ENCODE measurements at regions not wholly inside any gene's neighbourhood (a gene's known extent, or its start where the extent isn't known, plus 50 kb on each side); places are given as distances from the start of the nearest gene placed in this dataset.

GRCh38 chr3:102866845-102867244, 432.0 kb downstream of the ZPLD1 start:
- no peaks in the 10 kb centered on the region for H3K9me3 Mint-ChIP-seq
- no peak for DNase-seq (ENCODE audit: extremely low spot score, unreplicated experiment)
- H3K27me3 Mint-ChIP-seq, result no peaks in the 10 kb centered on the region
- TF ChIP-seq, protein P1, sequence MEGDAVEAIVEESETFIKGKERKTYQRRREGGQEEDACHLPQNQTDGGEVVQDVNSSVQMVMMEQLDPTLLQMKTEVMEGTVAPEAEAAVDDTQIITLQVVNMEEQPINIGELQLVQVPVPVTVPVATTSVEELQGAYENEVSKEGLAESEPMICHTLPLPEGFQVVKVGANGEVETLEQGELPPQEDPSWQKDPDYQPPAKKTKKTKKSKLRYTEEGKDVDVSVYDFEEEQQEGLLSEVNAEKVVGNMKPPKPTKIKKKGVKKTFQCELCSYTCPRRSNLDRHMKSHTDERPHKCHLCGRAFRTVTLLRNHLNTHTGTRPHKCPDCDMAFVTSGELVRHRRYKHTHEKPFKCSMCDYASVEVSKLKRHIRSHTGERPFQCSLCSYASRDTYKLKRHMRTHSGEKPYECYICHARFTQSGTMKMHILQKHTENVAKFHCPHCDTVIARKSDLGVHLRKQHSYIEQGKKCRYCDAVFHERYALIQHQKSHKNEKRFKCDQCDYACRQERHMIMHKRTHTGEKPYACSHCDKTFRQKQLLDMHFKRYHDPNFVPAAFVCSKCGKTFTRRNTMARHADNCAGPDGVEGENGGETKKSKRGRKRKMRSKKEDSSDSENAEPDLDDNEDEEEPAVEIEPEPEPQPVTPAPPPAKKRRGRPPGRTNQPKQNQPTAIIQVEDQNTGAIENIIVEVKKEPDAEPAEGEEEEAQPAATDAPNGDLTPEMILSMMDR (conservative IDR thresholded peaks at IDR 0.05), result no peak
- H3K4me3 Mint-ChIP-seq, result no peak overlapping the region
- no peaks in the 10 kb centered on the region for H3K4me1 Mint-ChIP-seq (ENCODE audit: unreplicated experiment)
- H3K36me3 Mint-ChIP-seq, result no peaks in the 10 kb centered on the region
- no peak overlapping the region for H3K27ac Mint-ChIP-seq

GRCh38 chr3:102883515-102883914, 448.7 kb downstream of the ZPLD1 start:
- Mint-ChIP-seq H3K4me1 (ENCODE audit: unreplicated experiment) (no peaks in the 10 kb centered on the region), H3K27ac (no peak overlapping the region), H3K36me3 (no peaks in the 10 kb centered on the region), H3K9me3 (no peaks in the 10 kb centered on the region), H3K4me3 (no peak overlapping the region), H3K27me3 (no peaks in the 10 kb centered on the region)
- DNase-seq (ENCODE audit: extremely low spot score, unreplicated experiment), result no peak
- TF ChIP-seq, protein P1 (conservative IDR thresholded peaks at IDR 0.05), result no peak

- Mint-ChIP-seq H3K9me3 (no peaks in the 10 kb centered on the region), H3K4me1 (ENCODE audit: unreplicated experiment) (no peaks in the 10 kb centered on the region), H3K27me3 (no peaks in the 10 kb centered on the region), H3K36me3 (no peaks in the 10 kb centered on the region), H3K4me3 (no peak overlapping the region), H3K27ac (no peak overlapping the region)
- no peak for DNase-seq (ENCODE audit: extremely low spot score, unreplicated experiment)
- TF ChIP-seq, protein P1 (conservative IDR thresholded peaks at IDR 0.05), result no peak
Measured at GRCh38 chr3:102885289-102885688, 450.5 kb downstream of the ZPLD1 start.

DNA sequence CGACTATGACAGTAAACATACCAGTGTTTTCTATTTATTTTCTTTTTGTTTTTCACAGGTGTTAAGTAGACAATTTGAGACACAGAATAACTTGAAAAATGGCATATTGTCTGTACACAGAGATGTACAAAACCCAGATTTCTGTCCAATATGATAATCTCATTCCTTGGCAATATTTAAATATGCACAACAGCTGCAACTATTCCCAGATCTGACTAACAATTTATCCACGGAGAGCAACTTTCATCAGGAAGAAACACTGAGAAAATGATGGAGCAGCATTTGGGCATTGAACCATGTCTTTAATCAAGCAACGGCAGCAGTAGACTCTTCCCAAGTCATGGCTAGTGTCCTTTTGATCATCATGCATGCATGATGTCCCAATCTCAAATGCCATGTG, 452.6 kb downstream of the ZPLD1 start:
- no peak overlapping the region for H3K4me3 Mint-ChIP-seq
- no peak overlapping the region for H3K27ac Mint-ChIP-seq
- H3K9me3 Mint-ChIP-seq, result no peaks in the 10 kb centered on the region
- no peaks in the 10 kb centered on the region for H3K27me3 Mint-ChIP-seq
- TF ChIP-seq, protein P1 (conservative IDR thresholded peaks at IDR 0.05), result no peak
- DNase-seq (ENCODE audit: extremely low spot score, unreplicated experiment), result no peak
- no peaks in the 10 kb centered on the region for H3K4me1 Mint-ChIP-seq (ENCODE audit: unreplicated experiment)
- no peaks in the 10 kb centered on the region for H3K36me3 Mint-ChIP-seq

- Mint-ChIP-seq H3K4me1 (ENCODE audit: unreplicated experiment) (no peaks in the 10 kb centered on the region), H3K27ac (no peak overlapping the region), H3K36me3 (no peaks in the 10 kb centered on the region), H3K27me3 (no peaks in the 10 kb centered on the region), H3K4me3 (no peak overlapping the region), H3K9me3 (no peaks in the 10 kb centered on the region)
- DNase-seq (ENCODE audit: extremely low spot score, unreplicated experiment), result no peak
- TF ChIP-seq, protein P1 (conservative IDR thresholded peaks at IDR 0.05), result no peak
Measured at GRCh38 chr3:102896851-102897621, 462.2 kb downstream of the ZPLD1 start.

All from type B pancreatic cell (in vitro differentiated cells).